HEK293T (cell line): ENCODE measurements at regions not wholly inside any gene's neighbourhood (a gene's known extent, or its start where the extent isn't known, plus 50 kb on each side); places are given as distances from the start of the nearest gene placed in this dataset.

Experiments
- BHLHE40 ChIP-seq: fragments of 450-650 bp; IDR thresholded peaks from 2 replicates; pipeline ENCODE4 v1.6.1; 2016; ENCODE audit warnings: mild to moderate bottlenecking, moderate library complexity, borderline replicate concordance
- ELF4 ChIP-seq: fragments of 450-650 bp; IDR thresholded peaks from 2 replicates; pipeline ENCODE4 v1.6.1; 2017; ENCODE audit warnings: antibody characterized with exemption
- FOXA1 ChIP-seq: fragments of 450-650 bp; IDR thresholded peaks from 2 replicates; pipeline ENCODE4 v1.6.1; 2016; ENCODE audit warnings: mild to moderate bottlenecking
- FOXK2 ChIP-seq: fragments of 450-650 bp; IDR thresholded peaks from 2 replicates; pipeline ENCODE4 v1.6.1; 2016; ENCODE audit warnings: mild to moderate bottlenecking
- FOXM1 ChIP-seq: fragments of 450-650 bp; IDR thresholded peaks from 2 replicates; pipeline ENCODE4 v1.6.1; 2017; ENCODE audit warnings: mild to moderate bottlenecking, borderline replicate concordance
- HDGF ChIP-seq: fragments of 450-650 bp; IDR thresholded peaks from 2 replicates; pipeline ENCODE4 v1.6.1; 2017; ENCODE audit warnings: antibody characterized with exemption, borderline replicate concordance
- L3MBTL2 ChIP-seq: fragments of 450-650 bp; conservative IDR thresholded peaks from 2 replicates; pipeline ENCODE4 v1.6.1; 2016; ENCODE audit warnings: mild to moderate bottlenecking
- NFRKB ChIP-seq: fragments of 450-650 bp; IDR thresholded peaks from 2 replicates; pipeline ENCODE4 v1.6.1; 2016; ENCODE audit warnings: mild to moderate bottlenecking, moderate library complexity
- SP1 ChIP-seq: fragments of 450-650 bp; IDR thresholded peaks from 2 replicates; pipeline ENCODE4 v1.6.1; 2017
- SUZ12 ChIP-seq: fragments of 450-650 bp; IDR thresholded peaks from 2 replicates; pipeline ENCODE4 v1.6.1; 2016; ENCODE audit warnings: mild to moderate bottlenecking
- TARDBP ChIP-seq: fragments of 450-650 bp; IDR thresholded peaks from 2 replicates; pipeline ENCODE4 v1.6.1; 2016
- ZNF384 ChIP-seq: fragments of 450-650 bp; IDR thresholded peaks from 2 replicates; pipeline ENCODE4 v1.6.1; 2016

DNA sequence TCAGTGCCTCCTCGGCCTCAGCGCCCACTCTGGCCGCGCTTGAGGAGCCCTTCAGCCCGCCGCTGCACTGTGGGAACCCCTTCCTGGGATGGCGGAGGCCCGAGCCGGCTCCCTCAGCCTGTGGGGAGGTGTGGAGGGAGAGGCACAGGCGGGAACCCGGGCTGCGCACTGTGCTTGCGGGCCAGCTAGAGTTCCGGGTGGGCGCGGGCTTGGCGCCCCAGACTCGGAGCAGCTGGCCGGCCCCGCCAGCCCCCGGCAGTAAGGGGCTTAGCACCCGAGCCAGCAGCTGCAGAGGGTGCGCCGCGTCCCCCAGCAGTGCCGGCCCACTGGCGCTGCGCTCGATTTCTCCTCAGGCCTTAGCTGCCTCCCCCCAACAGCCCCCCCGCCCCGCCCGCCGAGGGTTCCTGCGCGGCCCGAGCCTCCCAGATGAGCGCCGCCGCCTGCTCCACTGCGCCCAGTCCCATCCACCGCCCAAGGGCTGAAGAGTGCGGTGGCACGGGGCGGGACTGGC is 1137.0 kb downstream of the PCDH18 start:
- TF ChIP-seq SP1 (no peak), FOXM1 (no peak), BHLHE40 (no peak), FOXK2 (no peak), L3MBTL2 (peak; percentile 70), ZNF384 (no peak), FOXA1 (no peak), TARDBP (no peak), SUZ12 (no peak), NFRKB (no peak), HDGF (no peak), ELF4 (no peak)
